Fibroblast of lung (primary cell): ENCODE measurements at regions not wholly inside any gene's neighbourhood (a gene's known extent, or its start where the extent isn't known, plus 50 kb on each side); places are given as distances from the start of the nearest gene placed in this dataset.

Experiments
- DNase-seq, 2 donors: peaks; one replicate each; pipeline versions ENCODE4 v3.0.0 to v3.0.0-alpha.2; 2010; ENCODE audit warnings: low read depth in 2 of 2
- H2AFZ ChIP-seq: 2 replicates; pipeline ENCODE4 v1.5.1; 2012; ENCODE audit warnings: low read length, control low read depth, inconsistent platforms
- H3K27ac ChIP-seq: 2 replicates; pipeline ENCODE4 v1.5.1; 2011; ENCODE audit warnings: low read length, control low read depth; ENCODE audit not compliant: insufficient read depth
- H3K27me3 ChIP-seq: 2 replicates; pipeline ENCODE4 v1.5.1; 2011; ENCODE audit warnings: mild to moderate bottlenecking, low read length; ENCODE audit not compliant: control insufficient read depth, insufficient read depth
- H3K36me3 ChIP-seq: 2 replicates; pipeline ENCODE4 v1.5.1; 2011; ENCODE audit warnings: low read length; ENCODE audit not compliant: control insufficient read depth, insufficient read depth
- H3K4me1 ChIP-seq: 2 replicates; pipeline ENCODE4 v1.5.1; 2011; ENCODE audit warnings: low read length; ENCODE audit not compliant: control insufficient read depth, insufficient read depth; ENCODE audit errors: extremely low read depth
- H3K4me2 ChIP-seq: 2 replicates; pipeline ENCODE4 v1.5.1; 2011; ENCODE audit warnings: low read length, control low read depth; ENCODE audit not compliant: insufficient read depth; ENCODE audit errors: extremely low read depth
- H3K4me3 ChIP-seq, 4 experiments: fragments of 200-600 bp in 1 of 4; sonication (generic) in 1 of 4; replicated peaks in 1 of 4; 2 replicates each; pipeline ENCODE4 v1.5.1; 2011 to 2016; ENCODE audit warnings: low read length in 4 of 4, low read depth in 3 of 4, mild to moderate bottlenecking in 3 of 4, control low read depth in 2 of 4, inconsistent platforms in 1 of 4, mixed read lengths in 1 of 4; ENCODE audit not compliant: insufficient read depth in 1 of 4; ENCODE audit errors: control extremely low read depth in 1 of 4
- H3K79me2 ChIP-seq: 2 replicates; pipeline ENCODE4 v1.5.1; 2012; ENCODE audit warnings: mild to moderate bottlenecking, low read length, inconsistent platforms; ENCODE audit not compliant: control insufficient read depth, insufficient read depth
- H3K9ac ChIP-seq: 2 replicates; pipeline ENCODE4 v1.5.1; 2011; ENCODE audit warnings: mild to moderate bottlenecking, low read length, control low read depth; ENCODE audit not compliant: insufficient read depth
- H3K9me3 ChIP-seq: 2 replicates; pipeline ENCODE4 v1.5.1; 2012; ENCODE audit warnings: low read depth, low read length; ENCODE audit not compliant: control insufficient read depth, insufficient read depth
- H4K20me1 ChIP-seq: 2 replicates; pipeline ENCODE4 v1.5.1; 2011; ENCODE audit warnings: low read length; ENCODE audit not compliant: control insufficient read depth, insufficient read depth; ENCODE audit errors: extremely low read depth
- CTCF ChIP-seq, 2 donors: IDR thresholded peaks in 1 of 2; conservative IDR thresholded peaks in 1 of 2; 1 replicate in 1 of 2; 2 replicates in 1 of 2; pipeline ENCODE4 v1.5.1; 2011 to 2012; ENCODE audit warnings: low read length in 2 of 2, control low read depth in 1 of 2, inconsistent platforms in 1 of 2, low read depth in 1 of 2, mild to moderate bottlenecking in 1 of 2
- EZH2 ChIP-seq: IDR thresholded peaks from 2 replicates; pipeline ENCODE4 v1.5.1; 2012; ENCODE audit warnings: low read length, control low read depth, mild to moderate bottlenecking; ENCODE audit errors: missing control alignments

- no peak overlapping the region for H3K27ac ChIP-seq
- peaks cover 6% of the 10 kb centered on the region for H3K36me3 ChIP-seq
- TF ChIP-seq CTCF (conservative IDR thresholded peaks at IDR 0.05 in 1 of 2, IDR thresholded peaks at IDR 0.05 in 1 of 2; ENCODE audit: low read depth in 1 of 2, low read length in 2 of 2) (no peak), EZH2 (no peak)
- peaks cover 5% of the 10 kb centered on the region for H3K4me1 ChIP-seq
- H3K9me3 ChIP-seq, result no peaks in the 10 kb centered on the region
- DNase-seq, result no peak
- H3K4me3 ChIP-seq, result no peak overlapping the region
- H2AFZ ChIP-seq, result no peak overlapping the region
- no peak overlapping the region for H3K9ac ChIP-seq
- no peaks in the 10 kb centered on the region for H3K79me2 ChIP-seq
- no peak overlapping the region for H3K4me2 ChIP-seq
- H3K27me3 ChIP-seq, result no peaks in the 10 kb centered on the region
- no peaks in the 10 kb centered on the region for H4K20me1 ChIP-seq
Measured at GRCh38 chr12:123034022-123034541, 53.6 kb downstream of the ARL6IP4 start.

GRCh38 chr12:123033392-123034021 lies 53.0 kb downstream of the ARL6IP4 start:
- Histone ChIP-seq H3K9ac (no peak overlapping the region), H3K27me3 (no peaks in the 10 kb centered on the region), H3K36me3 (peaks cover 6% of the 10 kb centered on the region), H3K9me3 (no peaks in the 10 kb centered on the region), H2AFZ (no peak overlapping the region), H3K79me2 (no peaks in the 10 kb centered on the region), H3K4me1 (peaks cover 5% of the 10 kb centered on the region), H4K20me1 (no peaks in the 10 kb centered on the region), H3K4me2 (no peak overlapping the region), H3K4me3 (no peak overlapping the region), H3K27ac (no peak overlapping the region)
- DNase-seq, result no peak
- TF ChIP-seq CTCF (conservative IDR thresholded peaks at IDR 0.05 in 1 of 2, IDR thresholded peaks at IDR 0.05 in 1 of 2; ENCODE audit: low read depth in 1 of 2, low read length in 2 of 2) (no peak), EZH2 (no peak)

- Histone ChIP-seq H3K4me2 (no peak overlapping the region), H3K36me3 (peaks cover 6% of the 10 kb centered on the region), H3K27me3 (no peaks in the 10 kb centered on the region), H3K9me3 (no peaks in the 10 kb centered on the region), H3K79me2 (no peaks in the 10 kb centered on the region), H3K4me1 (peaks cover 5% of the 10 kb centered on the region), H4K20me1 (no peaks in the 10 kb centered on the region), H3K4me3 (no peak overlapping the region), H2AFZ (no peak overlapping the region), H3K27ac (no peak overlapping the region), H3K9ac (no peak overlapping the region)
- TF ChIP-seq EZH2 (no peak), CTCF (conservative IDR thresholded peaks at IDR 0.05 in 1 of 2, IDR thresholded peaks at IDR 0.05 in 1 of 2; ENCODE audit: low read depth in 1 of 2, low read length in 2 of 2) (no peak)
- no peak for DNase-seq
Measured at GRCh38 chr12:123032736-123033391, 52.4 kb downstream of the ARL6IP4 start.
